AG08395 (cell line): ENCODE measurements at regions not wholly inside any gene's neighbourhood (a gene's known extent, or its start where the extent isn't known, plus 50 kb on each side); places are given as distances from the start of the nearest gene placed in this dataset.
"Not testable (repeated sequence)": the region's sequence is repeated elsewhere in the genome, so short reads cannot be mapped to it uniquely, and the experiment has no call there.

Experiments
- DNase-seq: peaks from one replicate; pipeline ENCODE4 v3.0.0; 2012; ENCODE audit warnings: mixed read lengths, low spot score

- not testable (repeated sequence) for DNase-seq
These were observed 937.2 kb upstream of the HS3ST1 start for GRCh38 chr4:12365869-12366268.

- DNase-seq: no peak
These were observed 931.7 kb upstream of the HS3ST1 start for GRCh38 chr4:12360391-12360790.

- DNase-seq: no peak
These were observed 930.7 kb upstream of the HS3ST1 start for GRCh38 chr4:12359420-12359819.

GRCh38 chr4:12333083-12333482 lies 904.4 kb upstream of the HS3ST1 start:
- DNase-seq: not testable (repeated sequence)

- DNase-seq: no peak
These were observed 896.3 kb upstream of the HS3ST1 start for GRCh38 chr4:12324965-12325364.

- DNase-seq: no peak
These were observed 891.1 kb upstream of the HS3ST1 start for GRCh38 chr4:12319765-12320164.

- DNase-seq: no peak
These were observed 876.2 kb upstream of the HS3ST1 start for GRCh38 chr4:12304905-12305304.

- no peak for DNase-seq
These were observed 867.7 kb upstream of the HS3ST1 start for GRCh38 chr4:12296366-12296765.

GRCh38 chr4:12293906-12294525 lies 865.3 kb upstream of the HS3ST1 start:
- no peak for DNase-seq

- no peak for DNase-seq
These were observed 857.7 kb upstream of the HS3ST1 start for GRCh38 chr4:12286351-12286750.

- no peak for DNase-seq
These were observed 841.9 kb upstream of the HS3ST1 start for GRCh38 chr4:12270546-12270945.

GRCh38 chr4:12265554-12265953 lies 836.9 kb upstream of the HS3ST1 start:
- no peak for DNase-seq

GRCh38 chr4:12260453-12260852 lies 831.8 kb upstream of the HS3ST1 start:
- DNase-seq: no peak

GRCh38 chr4:12244973-12245372 lies 816.3 kb upstream of the HS3ST1 start:
- no peak for DNase-seq

- DNase-seq: no peak
These were observed 813.7 kb upstream of the HS3ST1 start for GRCh38 chr4:12242354-12242753.

- no peak for DNase-seq
These were observed 811.4 kb upstream of the HS3ST1 start for GRCh38 chr4:12239897-12240636.

- no peak for DNase-seq
These were observed 802.4 kb upstream of the HS3ST1 start for GRCh38 chr4:12231098-12231497.

GRCh38 chr4:12221031-12221430 lies 792.3 kb upstream of the HS3ST1 start:
- no peak for DNase-seq

GRCh38 chr4:12211636-12212035 lies 782.9 kb upstream of the HS3ST1 start:
- DNase-seq: no peak

GRCh38 chr4:12207396-12207795 lies 778.7 kb upstream of the HS3ST1 start:
- no peak for DNase-seq

GRCh38 chr4:12206091-12206490 lies 777.4 kb upstream of the HS3ST1 start:
- DNase-seq: no peak

GRCh38 chr4:12203945-12204344 lies 775.3 kb upstream of the HS3ST1 start:
- DNase-seq: no peak

GRCh38 chr4:12200226-12200625 lies 771.5 kb upstream of the HS3ST1 start:
- no peak for DNase-seq

GRCh38 chr4:12186526-12186925 lies 757.8 kb upstream of the HS3ST1 start:
- DNase-seq: no peak
